ENCODE measurements at regions not wholly inside any gene's neighbourhood (a gene's known extent, or its start where the extent isn't known, plus 50 kb on each side); places are given as distances from the start of the nearest gene placed in this dataset.
A peak's percentile ranks its signal among the peaks of the same experiment; 100 is the strongest.

- no peak for DNase-seq
Measured at GRCh38 chr10:104505521-104506042, 135.5 kb upstream of the SORCS3 start.

GRCh38 chr10:104509981-104510380 lies 131.1 kb upstream of the SORCS3 start:
- DNase-seq = no peak

- DNase-seq = no peak
Measured at GRCh38 chr10:104510644-104511043, 130.4 kb upstream of the SORCS3 start.

- DNase-seq = no peak
Measured at GRCh38 chr10:104512800-104513199, 128.3 kb upstream of the SORCS3 start.

GRCh38 chr10:104515678-104516199 lies 125.4 kb upstream of the SORCS3 start:
- DNase-seq = no peak

- no peak for DNase-seq
Measured at GRCh38 chr10:104516986-104517385, 124.1 kb upstream of the SORCS3 start.

GRCh38 chr10:104517946-104518345 lies 123.1 kb upstream of the SORCS3 start:
- DNase-seq = no peak

- no peak for DNase-seq
Measured at GRCh38 chr10:104518891-104519290, 122.2 kb upstream of the SORCS3 start.

- no peak for DNase-seq
Measured at GRCh38 chr10:104520653-104521052, 120.4 kb upstream of the SORCS3 start.

- no peak for DNase-seq
Measured at GRCh38 chr10:104521901-104522694, 119.0 kb upstream of the SORCS3 start.

- DNase-seq = no peak
Measured at GRCh38 chr10:104526188-104526587, 114.9 kb upstream of the SORCS3 start.

GRCh38 chr10:104527013-104527412 lies 114.1 kb upstream of the SORCS3 start:
- DNase-seq = no peak

- no peak for DNase-seq
Measured at GRCh38 chr10:104540181-104540580, 100.9 kb upstream of the SORCS3 start.

GRCh38 chr10:104541820-104542219 lies 99.3 kb upstream of the SORCS3 start:
- DNase-seq = no peak

- DNase-seq = no peak
Measured at GRCh38 chr10:104546336-104546735, 94.8 kb upstream of the SORCS3 start.

- peak; percentile 4 for DNase-seq
Measured at GRCh38 chr10:104546756-104547155, 94.3 kb upstream of the SORCS3 start.

GRCh38 chr10:104548090-104548489 lies 93.0 kb upstream of the SORCS3 start:
- no peak for DNase-seq

- DNase-seq = no peak
Measured at GRCh38 chr10:104556831-104557230, 84.3 kb upstream of the SORCS3 start.

- no peak for DNase-seq
Measured at GRCh38 chr10:104557966-104558365, 83.1 kb upstream of the SORCS3 start.

GRCh38 chr10:104559935-104560334 lies 81.2 kb upstream of the SORCS3 start:
- DNase-seq = no peak

- DNase-seq = no peak
Measured at GRCh38 chr10:104563051-104563450, 78.0 kb upstream of the SORCS3 start.

GRCh38 chr10:104563548-104563947 lies 77.5 kb upstream of the SORCS3 start:
- no peak for DNase-seq

GRCh38 chr10:104574427-104574826 lies 66.7 kb upstream of the SORCS3 start:
- no peak for DNase-seq

GRCh38 chr10:104574838-104575237 lies 66.3 kb upstream of the SORCS3 start:
- DNase-seq = no peak

- DNase-seq = no peak
Measured at GRCh38 chr10:104576611-104577010, 64.5 kb upstream of the SORCS3 start.

All from DMS53 (cell line).